NCI-H187 treated with DMSO at 0.1 percent for 48 hours (cell line): ENCODE measurements at regions not wholly inside any gene's neighbourhood (a gene's known extent, or its start where the extent isn't known, plus 50 kb on each side); places are given as distances from the start of the nearest gene placed in this dataset.
"Not testable (repeated sequence)": the region's sequence is repeated elsewhere in the genome, so short reads cannot be mapped to it uniquely, and the experiment has no call there.

Experiments used
- DNase-seq: peaks from one replicate; lab custom pipeline; 2025; lab: John Stamatoyannopoulos, UW

GRCh38 chr5:6078881-6079280, 299.5 kb downstream of the MED10 start:
- DNase-seq = no peak

DNA sequence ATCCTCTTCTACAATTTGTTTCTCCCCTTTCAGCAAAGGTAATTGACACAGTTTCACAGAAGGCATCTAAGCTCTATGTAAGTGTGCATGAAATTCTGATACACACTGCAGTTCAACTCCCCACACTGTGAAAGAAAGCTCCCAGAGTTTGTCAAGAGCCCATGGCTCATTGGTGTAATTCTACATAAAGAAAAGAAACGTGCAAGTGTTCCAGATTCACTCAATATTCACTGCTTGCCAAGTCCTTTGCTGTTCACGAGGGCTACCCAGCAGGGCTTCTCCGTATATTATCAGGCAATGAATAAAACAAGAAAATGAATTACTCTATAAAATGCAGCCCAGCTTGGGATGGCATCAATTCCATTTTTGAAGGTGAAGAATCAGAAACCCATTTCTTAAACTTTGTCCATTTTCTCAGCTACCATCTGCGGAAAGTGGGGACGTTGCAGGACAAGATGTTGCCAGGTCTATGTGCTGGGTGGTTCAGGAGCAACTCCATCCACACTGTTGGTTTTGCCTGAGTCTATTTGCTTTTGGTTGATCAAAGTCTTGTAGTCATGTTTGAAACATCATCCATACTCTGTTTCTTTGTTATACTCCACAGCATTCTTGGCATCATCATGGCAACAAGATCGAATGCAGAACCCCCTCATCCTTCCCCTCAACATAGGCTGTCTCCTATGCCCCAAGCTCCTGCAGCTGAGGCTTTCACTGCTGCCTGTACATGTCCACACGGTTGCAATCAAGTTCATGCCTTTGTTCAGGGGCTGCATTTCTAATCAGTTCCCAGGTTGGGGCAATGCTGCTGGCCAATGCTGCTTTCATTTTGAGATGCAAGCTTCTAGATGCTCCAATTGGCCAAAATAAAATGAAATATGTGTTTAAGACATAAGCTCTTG, 301.8 kb downstream of the MED10 start:
- no peak for DNase-seq

- DNase-seq = not testable (repeated sequence)
Observed at GRCh38 chr5:6072488-6072887, 305.9 kb downstream of the MED10 start.

- no peak for DNase-seq
Observed at GRCh38 chr5:6069496-6070185, 308.7 kb downstream of the MED10 start.

DNA sequence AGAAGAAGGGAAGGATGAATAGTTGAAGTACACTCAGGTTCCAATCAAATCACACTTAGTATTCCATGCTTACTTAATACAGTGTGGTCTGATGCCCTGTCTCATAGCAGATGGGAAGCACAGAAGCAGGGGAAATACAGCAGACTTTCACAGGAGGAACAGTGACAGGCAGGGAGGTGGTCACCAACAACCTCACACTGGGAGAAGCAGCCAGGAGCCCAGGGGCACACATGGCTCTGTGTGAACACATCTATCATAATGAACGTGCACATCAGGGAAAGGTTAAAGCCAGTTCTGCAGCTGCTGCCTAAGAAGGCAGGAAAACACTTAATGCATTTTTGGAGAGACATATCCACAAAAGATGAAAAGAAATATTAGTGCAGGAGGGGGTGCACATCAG, 312.3 kb downstream of the MED10 start:
- DNase-seq = no peak

- DNase-seq = no peak
Observed at GRCh38 chr5:6059137-6059800, 319.1 kb downstream of the MED10 start.

- DNase-seq = no peak
Observed at GRCh38 chr5:6058055-6058715, 320.2 kb downstream of the MED10 start.

DNA sequence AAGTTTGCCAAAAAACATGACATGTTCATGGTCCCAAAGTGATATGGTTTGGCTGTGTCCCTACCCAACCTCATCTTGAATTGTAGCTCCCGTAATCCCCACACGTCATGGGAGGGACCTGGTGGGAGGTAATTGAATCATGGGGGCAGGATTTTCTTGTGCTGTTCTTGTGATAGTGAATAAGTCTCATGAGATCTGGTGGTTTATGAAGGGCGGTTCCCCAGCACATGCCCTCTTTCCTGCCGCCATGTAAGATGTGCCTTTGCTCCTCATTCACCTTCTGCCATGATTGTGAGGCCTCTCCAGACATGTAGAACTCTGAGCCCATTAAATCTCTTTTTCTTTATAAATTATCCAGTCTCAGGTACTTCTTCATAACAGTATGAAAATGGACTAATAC, 322.1 kb downstream of the MED10 start:
- no peak for DNase-seq

DNA sequence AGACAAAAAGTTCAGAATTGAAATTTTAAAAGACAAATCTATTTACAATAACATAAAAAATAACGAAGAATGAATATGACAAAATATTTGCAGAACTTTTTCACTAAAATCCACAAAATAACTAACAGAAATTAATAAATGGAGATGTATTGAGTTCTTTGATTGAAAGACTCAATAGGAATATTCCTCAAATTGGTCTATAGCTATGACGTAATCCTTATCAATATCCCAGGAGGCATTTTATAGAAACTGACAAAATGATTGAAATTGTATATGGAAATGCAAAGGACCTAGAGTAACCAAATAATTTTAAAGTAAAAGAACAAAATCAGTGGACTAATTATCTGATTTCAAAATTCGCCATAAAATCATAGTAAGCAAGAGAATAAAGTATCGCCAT, 328.7 kb downstream of the MED10 start:
- no peak for DNase-seq

DNA sequence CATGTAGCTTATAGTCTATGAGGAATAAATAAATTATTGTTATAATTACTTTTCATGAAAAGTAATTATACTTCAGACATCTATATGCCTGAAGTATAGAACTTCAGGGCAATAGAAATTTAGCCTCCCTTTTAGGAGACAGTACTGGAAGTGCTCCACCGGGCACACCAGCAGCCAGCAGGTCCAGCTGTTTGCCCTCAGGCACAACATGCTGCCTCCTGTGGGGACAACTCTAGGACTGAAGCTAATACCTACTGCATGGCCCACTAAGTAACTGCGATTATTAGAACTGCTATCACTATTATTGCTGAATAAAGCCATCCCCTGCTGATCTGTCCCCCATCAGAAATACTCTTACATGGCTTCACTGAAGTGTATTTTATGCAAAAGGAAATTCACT, 329.6 kb downstream of the MED10 start:
- no peak for DNase-seq

DNA sequence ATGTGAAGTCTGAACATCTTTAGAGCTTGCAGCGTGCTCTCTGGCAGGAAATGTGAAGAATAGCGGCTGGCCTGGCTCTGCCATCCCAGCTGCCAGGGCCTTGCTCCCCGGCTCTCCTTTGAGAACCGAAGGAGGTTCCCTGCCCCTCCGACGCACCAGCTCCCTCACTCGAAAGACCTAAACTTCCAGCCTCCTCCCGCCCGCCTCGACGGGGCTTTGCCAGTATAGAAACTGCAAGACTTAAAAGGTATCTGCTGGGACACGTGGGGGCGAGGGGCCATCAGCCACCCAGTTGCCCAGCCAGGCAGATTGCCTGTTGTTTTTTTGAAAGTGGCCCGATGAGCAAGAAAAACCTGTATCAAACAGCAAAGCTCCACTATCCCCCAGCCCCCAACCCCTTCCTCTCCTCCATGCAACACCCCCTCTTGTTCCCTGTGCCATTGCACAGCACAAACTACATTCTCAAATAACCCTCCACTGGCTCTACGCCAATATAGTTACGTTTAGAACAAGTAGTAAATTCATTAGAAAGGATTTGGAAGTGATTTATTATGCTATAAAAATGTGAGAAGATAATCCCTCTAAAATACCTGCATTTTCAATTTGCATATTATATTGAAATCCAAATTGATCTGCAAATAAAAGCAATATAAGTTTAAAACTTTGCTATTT, 331.9 kb downstream of the MED10 start:
- no peak for DNase-seq

- no peak for DNase-seq
Observed at GRCh38 chr5:6043491-6044310, 334.6 kb downstream of the MED10 start.

GRCh38 chr5:6041977-6042550, 336.3 kb downstream of the MED10 start:
- no peak for DNase-seq

DNA sequence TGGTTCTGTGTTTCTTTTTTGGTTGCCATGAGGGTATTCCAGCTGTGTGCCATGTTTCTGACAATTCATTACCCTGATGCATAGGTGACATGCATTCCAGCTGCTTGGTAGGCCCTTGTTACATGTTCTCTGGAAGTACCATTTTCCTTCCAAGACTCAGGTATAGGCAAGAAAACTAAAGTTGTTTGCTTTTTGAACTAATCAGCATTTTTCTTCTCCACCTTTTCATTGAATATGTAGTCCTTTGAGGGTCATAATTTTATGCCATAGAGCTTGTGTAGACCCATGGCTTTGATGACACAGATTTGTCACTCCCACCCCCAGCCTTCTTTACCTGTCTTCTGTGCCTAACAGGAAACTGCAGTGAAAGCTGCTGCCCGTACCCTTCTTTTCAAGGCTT, 339.2 kb downstream of the MED10 start:
- DNase-seq = no peak

GRCh38 chr5:6036006-6036405, 342.3 kb downstream of the MED10 start:
- no peak for DNase-seq

- DNase-seq = no peak
Observed at GRCh38 chr5:6029811-6030271, 348.5 kb downstream of the MED10 start.

GRCh38 chr5:6026766-6027406, 351.5 kb downstream of the MED10 start:
- no peak for DNase-seq

DNA sequence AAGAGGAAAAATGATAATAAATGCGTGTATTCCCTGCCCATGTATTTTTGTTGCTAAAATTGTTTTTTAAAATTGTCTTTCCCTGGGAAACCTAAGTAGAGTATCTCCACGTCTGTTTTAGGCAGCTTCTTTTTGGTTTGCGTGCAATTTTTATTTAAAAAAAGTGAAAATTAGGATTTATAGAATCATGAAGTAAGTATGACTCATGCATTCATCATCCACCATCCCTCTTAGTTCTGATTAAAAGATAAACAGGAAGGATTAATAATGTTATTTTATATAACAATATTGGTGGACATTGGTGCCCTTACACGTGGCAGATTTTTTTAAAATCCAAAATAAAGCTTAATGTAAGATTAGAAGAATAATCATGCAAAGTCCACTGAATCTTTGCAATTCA, 358.7 kb downstream of the MED10 start:
- DNase-seq = no peak

- no peak for DNase-seq
Observed at GRCh38 chr5:6013506-6013905, 364.8 kb downstream of the MED10 start.

GRCh38 chr5:6011199-6011598, 367.1 kb downstream of the MED10 start:
- no peak for DNase-seq
